OCI-LY1 (cell line): ENCODE measurements at regions not wholly inside any gene's neighbourhood (a gene's known extent, or its start where the extent isn't known, plus 50 kb on each side); places are given as distances from the start of the nearest gene placed in this dataset.

Experiments
- CTCF ChIP-seq: fragments of 200-600 bp; sonication (generic), shearing (Covaris generic); IDR thresholded peaks from 2 replicates; pipeline ENCODE4 v1.5.1; 2017; ENCODE audit warnings: mild to moderate bottlenecking, antibody characterized with exemption, low read length, moderate library complexity, mixed read lengths
- EZH2 ChIP-seq: fragments of 200-600 bp; sonication (generic), shearing (Covaris generic); IDR thresholded peaks from 2 replicates; pipeline ENCODE4 v1.8.0; 2017; ENCODE audit warnings: borderline replicate concordance, mixed run types, mild to moderate bottlenecking, antibody characterized with exemption, low read length, moderate library complexity, mixed read lengths

GRCh38 chr14:22158560-22158959 lies 430.5 kb downstream of the DAD1 start:
- TF ChIP-seq CTCF, result no peak
- no peak for TF ChIP-seq EZH2
